ENCODE measurements at regions not wholly inside any gene's neighbourhood (a gene's known extent, or its start where the extent isn't known, plus 50 kb on each side); places are given as distances from the start of the nearest gene placed in this dataset.

DNA sequence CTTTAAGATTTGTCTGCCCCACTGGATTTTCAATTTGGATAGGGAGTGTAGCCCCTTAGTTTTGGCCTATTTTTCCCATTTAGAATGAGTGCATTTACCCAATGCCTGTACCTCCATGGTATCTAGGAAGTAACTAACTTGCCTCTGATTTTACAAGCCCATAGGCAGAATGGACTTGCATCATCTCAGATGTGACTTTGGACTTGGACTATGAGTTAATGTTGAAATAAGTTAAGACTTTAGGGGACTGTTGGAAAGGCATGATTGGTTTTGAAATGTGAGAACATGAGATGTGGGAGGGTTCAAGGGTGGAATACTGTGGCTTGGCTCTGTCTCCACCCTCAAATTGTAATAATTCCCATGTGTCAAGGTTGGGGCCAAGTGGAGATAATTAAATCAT, 2480.2 kb downstream of the PCDH7 start:
- Histone ChIP-seq H3K4me3 (no peak overlapping the region), H3K27ac (no peak overlapping the region), H3K4me1 (replicated peaks in 1 of 2) (no peaks in the 10 kb centered on the region)
- in situ Hi-C loops (cut with MboI; ENCODE audit: low pct_unique_long_range_greater_than_20kb in 2 of 9, low sequenced_read_pairs in 9 of 9, unreplicated experiment in 9 of 9), result no loop called here
- ATAC-seq (replicated peaks in 6 of 8), result no peak

GRCh38 chr4:33218238-33218637, 2498.1 kb downstream of the PCDH7 start:
- WGBS, 10 experiments, result 0 to 100% (median 83%) methylated on average over 1 to 5 of the region's 5 CpGs; no CpG with 5 or more reads in 2 of the 10 experiments
- no peak overlapping the region for H3K27ac ChIP-seq
- H3K4me1 ChIP-seq (replicated peaks in 1 of 2), result no peaks in the 10 kb centered on the region
- no peak overlapping the region for H3K4me3 ChIP-seq
- in situ Hi-C loops (cut with MboI; ENCODE audit: low pct_unique_long_range_greater_than_20kb in 2 of 9, low sequenced_read_pairs in 9 of 9, unreplicated experiment in 9 of 9), result no loop called here
- ATAC-seq (replicated peaks in 6 of 8), result no peak

DNA sequence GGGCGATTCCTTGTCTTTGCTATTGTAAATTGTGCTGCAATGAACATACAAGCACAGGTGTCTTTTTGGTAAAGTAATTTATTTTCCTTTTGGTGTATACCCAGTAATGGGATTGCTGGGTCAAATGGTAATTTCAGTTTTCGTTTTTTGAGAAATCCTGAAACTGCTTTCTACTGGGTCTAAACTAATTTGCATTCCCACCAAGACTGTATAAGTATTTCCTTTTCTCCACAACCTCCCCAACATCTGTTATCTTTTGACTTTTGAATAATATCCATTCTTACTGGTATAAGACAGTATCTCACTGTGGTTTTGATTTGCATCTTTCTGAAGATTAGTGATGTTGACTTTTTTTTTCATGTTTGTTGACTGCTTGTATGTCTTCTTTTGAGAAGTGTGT, 2506.0 kb downstream of the PCDH7 start:
- in situ Hi-C loops (cut with MboI; ENCODE audit: low pct_unique_long_range_greater_than_20kb in 2 of 9, low sequenced_read_pairs in 9 of 9, unreplicated experiment in 9 of 9), result no loop called here
- ATAC-seq (replicated peaks in 6 of 8), result no peak
- no peak overlapping the region for H3K4me3 ChIP-seq
- no peaks in the 10 kb centered on the region for H3K4me1 ChIP-seq (replicated peaks in 1 of 2)
- H3K27ac ChIP-seq, result no peak overlapping the region
- WGBS, 10 experiments, result 0 to 94% (median 71%) methylated on average over 1 to 2 of the region's 2 CpGs

- WGBS, 10 experiments, result 14 to 100% (median 80%) methylated on average over 1 of the region's 1 CpG; no CpG with 5 or more reads in 1 of the 10 experiments
- in situ Hi-C loops (cut with MboI; ENCODE audit: low pct_unique_long_range_greater_than_20kb in 2 of 9, low sequenced_read_pairs in 9 of 9, unreplicated experiment in 9 of 9), result no loop called here
- Histone ChIP-seq H3K27ac (no peak overlapping the region), H3K4me1 (replicated peaks in 1 of 2) (no peaks in the 10 kb centered on the region), H3K4me3 (no peak overlapping the region)
- no peak for ATAC-seq (replicated peaks in 6 of 8)
Observed at GRCh38 chr4:33226783-33227182, 2506.6 kb downstream of the PCDH7 start.

DNA sequence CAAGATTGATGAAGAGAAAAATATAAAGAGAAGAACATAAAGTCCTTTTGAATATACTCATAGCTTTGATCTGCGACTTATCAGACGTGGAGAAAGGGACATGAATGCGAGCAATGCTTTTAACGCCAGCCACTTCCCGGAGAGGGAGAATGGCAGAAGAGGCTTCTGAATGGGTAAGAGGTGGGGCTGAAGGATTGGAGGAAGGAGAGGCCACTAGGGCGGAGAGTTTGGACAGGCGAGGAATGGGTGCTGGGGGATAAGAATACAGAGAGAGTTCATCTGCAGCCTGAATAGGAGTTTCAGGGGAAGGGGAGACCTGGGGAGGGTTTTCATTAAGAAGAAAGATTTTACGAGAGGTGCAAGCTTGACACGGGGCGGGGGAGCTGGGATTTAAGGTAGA, 2534.9 kb downstream of the PCDH7 start:
- ATAC-seq (replicated peaks in 6 of 8), result no peak
- 17 to 100% (median 81%) methylated on average over 1 to 9 of the region's 10 CpGs; no CpG with 5 or more reads in 1 of the 10 experiments for WGBS, 10 experiments
- Histone ChIP-seq H3K4me3 (no peak overlapping the region), H3K27ac (no peak overlapping the region), H3K4me1 (replicated peaks in 1 of 2) (no peaks in the 10 kb centered on the region)
- in situ Hi-C loops (cut with MboI; ENCODE audit: low pct_unique_long_range_greater_than_20kb in 2 of 9, low sequenced_read_pairs in 9 of 9, unreplicated experiment in 9 of 9), result no loop called here

GRCh38 chr4:33255507-33255906, 2535.3 kb downstream of the PCDH7 start:
- Histone ChIP-seq H3K4me3 (no peak overlapping the region), H3K27ac (no peak overlapping the region), H3K4me1 (replicated peaks in 1 of 2) (no peaks in the 10 kb centered on the region)
- 13 to 100% (median 84%) methylated on average over 1 to 6 of the region's 6 CpGs; no CpG with 5 or more reads in 4 of the 10 experiments for WGBS, 10 experiments
- in situ Hi-C loops (cut with MboI; ENCODE audit: low pct_unique_long_range_greater_than_20kb in 2 of 9, low sequenced_read_pairs in 9 of 9, unreplicated experiment in 9 of 9), result no loop called here
- no peak for ATAC-seq (replicated peaks in 6 of 8)

DNA sequence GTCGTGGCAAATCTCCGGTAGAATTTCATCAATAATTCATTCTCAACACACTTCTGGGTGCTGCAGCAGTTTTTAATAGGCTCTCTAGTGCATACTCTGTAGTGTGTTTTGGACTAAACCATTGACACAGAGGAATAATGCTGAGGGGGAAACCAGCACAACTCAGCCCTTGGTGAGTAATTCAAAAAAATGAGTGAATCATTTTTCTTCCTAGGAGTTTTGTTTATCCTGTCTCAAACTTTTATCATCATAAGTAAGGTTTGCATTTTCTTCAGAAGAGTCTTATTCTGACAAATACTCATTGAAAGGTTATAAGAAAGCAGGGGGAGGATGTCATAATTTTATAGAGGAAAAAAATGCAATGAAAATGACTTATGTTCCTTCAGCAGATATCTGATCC, 2542.7 kb downstream of the PCDH7 start:
- peak in 1 of 8 experiments; percentile 36 for ATAC-seq (replicated peaks in 6 of 8)
- no peak overlapping the region for H3K27ac ChIP-seq
- no peak overlapping the region for H3K4me3 ChIP-seq
- in situ Hi-C loops (cut with MboI; ENCODE audit: low pct_unique_long_range_greater_than_20kb in 2 of 9, low sequenced_read_pairs in 9 of 9, unreplicated experiment in 9 of 9), result no loop called here
- H3K4me1 ChIP-seq (replicated peaks in 1 of 2), result no peaks in the 10 kb centered on the region
- WGBS, 10 experiments, result 7 to 93% (median 84%) methylated on average over 1 to 2 of the region's 2 CpGs; no CpG with 5 or more reads in 4 of the 10 experiments

DNA sequence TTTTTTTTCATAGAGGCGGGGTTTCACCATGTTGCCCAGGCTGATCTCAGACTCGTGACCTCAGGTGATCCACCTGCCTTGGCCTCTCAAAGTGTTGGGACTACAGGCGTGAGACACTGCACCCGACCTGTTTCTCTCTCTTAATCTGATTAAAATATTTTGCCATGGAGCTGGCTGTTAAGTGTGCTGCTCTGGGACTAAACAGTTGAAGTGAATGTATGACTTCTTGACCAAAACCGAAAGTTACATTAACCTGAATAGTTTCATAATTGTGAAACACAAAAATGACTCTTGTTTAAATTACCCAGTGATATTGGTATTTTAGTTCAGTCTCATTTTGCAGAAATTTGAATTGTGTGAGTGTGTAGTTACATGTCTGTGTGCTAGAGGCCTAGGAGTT, 2548.6 kb downstream of the PCDH7 start:
- no peak overlapping the region for H3K4me3 ChIP-seq
- no peak overlapping the region for H3K27ac ChIP-seq
- ATAC-seq (replicated peaks in 6 of 8), result no peak
- H3K4me1 ChIP-seq (replicated peaks in 1 of 2), result no peaks in the 10 kb centered on the region
- 3 to 100% (median 80%) methylated on average over 2 to 5 of the region's 5 CpGs; no CpG with 5 or more reads in 2 of the 10 experiments for WGBS, 10 experiments
- in situ Hi-C loops (cut with MboI; ENCODE audit: low pct_unique_long_range_greater_than_20kb in 2 of 9, low sequenced_read_pairs in 9 of 9, unreplicated experiment in 9 of 9), result no loop called here

DNA sequence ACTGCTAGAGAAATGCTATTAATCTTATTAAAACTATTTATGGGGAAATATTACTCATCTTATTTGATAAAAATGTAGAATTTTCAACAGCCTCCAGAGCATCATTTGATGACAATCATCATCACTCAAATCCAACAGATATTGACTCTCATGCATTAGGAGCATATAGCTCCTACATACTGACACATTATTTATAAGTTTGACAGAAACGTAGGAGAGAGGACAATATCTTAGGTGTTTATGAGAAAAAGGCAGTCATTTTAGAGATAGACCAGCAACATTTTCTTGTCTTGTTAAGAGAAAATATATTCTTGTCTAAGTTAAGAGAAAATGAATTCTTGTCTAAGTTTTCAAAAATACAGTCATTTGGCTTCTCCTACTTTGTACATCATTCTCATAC, 2550.2 kb downstream of the PCDH7 start:
- H3K27ac ChIP-seq, result no peak overlapping the region
- H3K4me3 ChIP-seq, result no peak overlapping the region
- no peaks in the 10 kb centered on the region for H3K4me1 ChIP-seq (replicated peaks in 1 of 2)
- WGBS, 10 experiments, result 0 to 100% (median 48%) methylated on average over 1 of the region's 1 CpG; no CpG with 5 or more reads in 2 of the 10 experiments
- in situ Hi-C loops (cut with MboI; ENCODE audit: low pct_unique_long_range_greater_than_20kb in 2 of 9, low sequenced_read_pairs in 9 of 9, unreplicated experiment in 9 of 9), result no loop called here
- ATAC-seq (replicated peaks in 6 of 8), result no peak

- no peak for ATAC-seq (replicated peaks in 6 of 8)
- WGBS, 10 experiments, result 0 to 100% (median 90%) methylated on average over 1 of the region's 1 CpG; no CpG with 5 or more reads in 2 of the 10 experiments
- H3K27ac ChIP-seq, result no peak overlapping the region
- H3K4me3 ChIP-seq, result no peak overlapping the region
- H3K4me1 ChIP-seq (replicated peaks in 1 of 2), result no peaks in the 10 kb centered on the region
- in situ Hi-C loops (cut with MboI; ENCODE audit: low pct_unique_long_range_greater_than_20kb in 2 of 9, low sequenced_read_pairs in 9 of 9, unreplicated experiment in 9 of 9), result no loop called here
Observed at GRCh38 chr4:33272722-33273121, 2552.6 kb downstream of the PCDH7 start.

GRCh38 chr4:33283818-33284217, 2563.6 kb downstream of the PCDH7 start:
- in situ Hi-C loops (cut with MboI; ENCODE audit: low pct_unique_long_range_greater_than_20kb in 2 of 9, low sequenced_read_pairs in 9 of 9, unreplicated experiment in 9 of 9), result no loop called here
- WGBS, 10 experiments, result 0 to 100% (median 80%) methylated on average over 1 of the region's 1 CpG; no CpG with 5 or more reads in 1 of the 10 experiments
- H3K4me1 ChIP-seq (replicated peaks in 1 of 2), result no peaks in the 10 kb centered on the region
- ATAC-seq (replicated peaks in 6 of 8), result no peak
- no peak overlapping the region for H3K27ac ChIP-seq
- no peak overlapping the region for H3K4me3 ChIP-seq

- in situ Hi-C loops (cut with MboI; ENCODE audit: low pct_unique_long_range_greater_than_20kb in 2 of 9, low sequenced_read_pairs in 9 of 9, unreplicated experiment in 9 of 9), result no loop called here
- H3K27ac ChIP-seq, result no peak overlapping the region
Observed at GRCh38 chr4:33296876-33297455, 2576.8 kb downstream of the PCDH7 start.

GRCh38 chr4:33302321-33302720, 2582.2 kb downstream of the PCDH7 start:
- Histone ChIP-seq H3K27ac (no peak overlapping the region), H3K4me1 (replicated peaks in 1 of 2) (no peaks in the 10 kb centered on the region), H3K4me3 (no peak overlapping the region)
- 0 to 100% (median 81%) methylated on average over 1 to 2 of the region's 2 CpGs; no CpG with 5 or more reads in 2 of the 10 experiments for WGBS, 10 experiments
- in situ Hi-C loops (cut with MboI; ENCODE audit: low pct_unique_long_range_greater_than_20kb in 2 of 9, low sequenced_read_pairs in 9 of 9, unreplicated experiment in 9 of 9), result no loop called here
- ATAC-seq (replicated peaks in 6 of 8), result peak in 2 of 8 experiments; percentile 61 to 70

More at GRCh38 chr4:33296876-33297455, 2576.8 kb downstream of the PCDH7 start:
- H3K4me3 ChIP-seq, result no peak overlapping the region
- no peak for ATAC-seq (replicated peaks in 6 of 8)
- 0 to 94% (median 63%) methylated on average over 1 to 3 of the region's 3 CpGs for WGBS, 10 experiments
- no peaks in the 10 kb centered on the region for H3K4me1 ChIP-seq (replicated peaks in 1 of 2)

DNA sequence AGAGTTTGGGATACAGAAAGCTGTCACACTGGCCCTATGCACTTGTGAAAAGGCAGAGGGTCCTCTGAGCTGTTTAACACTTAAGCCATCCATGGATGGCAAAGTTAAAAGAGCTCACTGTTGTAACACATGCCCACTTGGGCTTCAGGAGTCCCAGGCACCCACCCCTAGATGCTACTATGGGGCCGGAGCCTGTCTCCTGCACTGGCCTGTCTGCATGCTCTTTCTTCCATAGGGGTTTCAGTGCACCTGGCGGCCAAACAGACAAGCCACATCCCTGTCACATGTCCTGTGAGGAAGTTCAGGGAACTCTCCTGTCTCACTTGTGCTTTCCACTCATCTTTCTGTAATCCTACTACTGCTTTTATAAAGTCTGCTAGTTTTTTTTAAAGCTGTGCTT, 2586.0 kb downstream of the PCDH7 start:
- in situ Hi-C loops (cut with MboI; ENCODE audit: low pct_unique_long_range_greater_than_20kb in 2 of 9, low sequenced_read_pairs in 9 of 9, unreplicated experiment in 9 of 9), result no loop called here

More for the DNA sequence above, 2586.0 kb downstream of the PCDH7 start:
- Histone ChIP-seq H3K27ac (no peak overlapping the region), H3K4me3 (no peak overlapping the region), H3K4me1 (replicated peaks in 1 of 2) (no peaks in the 10 kb centered on the region)
- WGBS, 10 experiments, result 0 to 100% (median 38%) methylated on average over 1 to 2 of the region's 2 CpGs; no CpG with 5 or more reads in 4 of the 10 experiments
- ATAC-seq (replicated peaks in 6 of 8), result no peak
